ENCODE measurements at regions not wholly inside any gene's neighbourhood (a gene's known extent, or its start where the extent isn't known, plus 50 kb on each side); places are given as distances from the start of the nearest gene placed in this dataset.

GRCh38 chr12:21993438-21993981 is 52.3 kb upstream of the ABCC9 start:
- Mint-ChIP-seq H3K9me3 (no peaks in the 10 kb centered on the region), H3K27ac (no peak overlapping the region), H3K36me3 (ENCODE audit: low read depth) (no peaks in the 10 kb centered on the region), H3K4me1 (peaks cover 9% of the 10 kb centered on the region), H3K27me3 (no peaks in the 10 kb centered on the region), H3K4me3 (no peak overlapping the region)
- ChIA-PET CTCF (no interaction called here), POLR2A (no interaction called here)
- DNase-seq = no peak

GRCh38 chr12:21992823-21993222 is 51.6 kb upstream of the ABCC9 start:
- DNase-seq = no peak
- Mint-ChIP-seq H3K27me3 (peaks cover under 1% of the 10 kb centered on the region), H3K27ac (no peak overlapping the region), H3K4me1 (peaks cover 9% of the 10 kb centered on the region), H3K36me3 (ENCODE audit: low read depth) (no peaks in the 10 kb centered on the region), H3K4me3 (no peak overlapping the region), H3K9me3 (no peaks in the 10 kb centered on the region)
- CTCF ChIA-PET = interaction anchor here (0.6 kb wide), 1 partner anchor 76 kb away, joined by 4 read pairs; no protein-coding TSS in a partner anchor
- POLR2A ChIA-PET = no interaction called here

- no peak overlapping the region for H3K27ac Mint-ChIP-seq
Measured at GRCh38 chr12:21991526-21991925, 50.3 kb upstream of the ABCC9 start.

More at GRCh38 chr12:21991526-21991925, 50.3 kb upstream of the ABCC9 start:
- H3K4me1 Mint-ChIP-seq = peaks cover 9% of the 10 kb centered on the region
- H3K27me3 Mint-ChIP-seq = peaks cover 6% of the 10 kb centered on the region
- no peaks in the 10 kb centered on the region for H3K36me3 Mint-ChIP-seq (ENCODE audit: low read depth)
- CTCF ChIA-PET = interaction anchor here (0.7 kb wide), 1 partner anchor 518 kb away, joined by 3 read pairs; no protein-coding TSS in a partner anchor
- POLR2A ChIA-PET = no interaction called here
- H3K4me3 Mint-ChIP-seq = no peak overlapping the region
- no peak for DNase-seq
- no peaks in the 10 kb centered on the region for H3K9me3 Mint-ChIP-seq

Data from activated CD4-positive, alpha-beta T cell treated with anti-CD3 and anti-CD28 coated beads, Interleukin-2, amount 10 ng/mL, durations not matched to agents 7 days and 5 days (primary cell).